PC-3 (cell line): ENCODE measurements at regions not wholly inside any gene's neighbourhood (a gene's known extent, or its start where the extent isn't known, plus 50 kb on each side); places are given as distances from the start of the nearest gene placed in this dataset.

Experiments
- CTCF ChIP-seq: fragments of 300-600 bp; sonication (generic); conservative IDR thresholded peaks from 2 replicates; pipeline ENCODE4 v1.5.1; 2017; ENCODE audit warnings: antibody characterized with exemption, low read depth, mild to moderate bottlenecking, low read length
- EZH2phosphoT487 ChIP-seq: fragments of 300-600 bp; sonication (generic); IDR thresholded peaks from 2 replicates; pipeline ENCODE4 v1.6.1; 2018; ENCODE audit warnings: mild to moderate bottlenecking, antibody characterized with exemption, low read length, borderline replicate concordance

GRCh38 chr6:168155193-168155592 is 76.2 kb upstream of the FRMD1 start:
- TF ChIP-seq CTCF (no peak), EZH2phosphoT487 (no peak)
